MM.1S (cell line): ENCODE measurements at regions not wholly inside any gene's neighbourhood (a gene's known extent, or its start where the extent isn't known, plus 50 kb on each side); places are given as distances from the start of the nearest gene placed in this dataset.

ENCODE experiments used
- EZH2 ChIP-seq: fragments of 300-600 bp; sonication (generic); optimal IDR thresholded peaks from 2 replicates; pipeline ENCODE3; 2017; ENCODE audit warnings: low read depth, mild to moderate bottlenecking, antibody characterized with exemption, low read length, mixed read lengths
- EZH2phosphoT487 ChIP-seq: fragments of 300-600 bp; sonication (generic); IDR thresholded peaks from 2 replicates; pipeline ENCODE4 v1.6.1; 2018; ENCODE audit warnings: antibody characterized with exemption, low read length
- TF ChIP-seq, protein P1 (sequence below): fragments of 300-600 bp; sonication (generic); IDR thresholded peaks from 2 replicates; pipeline ENCODE4 v1.5.1; 2016; ENCODE audit warnings: antibody characterized with exemption, low read length, mixed read lengths

DNA sequence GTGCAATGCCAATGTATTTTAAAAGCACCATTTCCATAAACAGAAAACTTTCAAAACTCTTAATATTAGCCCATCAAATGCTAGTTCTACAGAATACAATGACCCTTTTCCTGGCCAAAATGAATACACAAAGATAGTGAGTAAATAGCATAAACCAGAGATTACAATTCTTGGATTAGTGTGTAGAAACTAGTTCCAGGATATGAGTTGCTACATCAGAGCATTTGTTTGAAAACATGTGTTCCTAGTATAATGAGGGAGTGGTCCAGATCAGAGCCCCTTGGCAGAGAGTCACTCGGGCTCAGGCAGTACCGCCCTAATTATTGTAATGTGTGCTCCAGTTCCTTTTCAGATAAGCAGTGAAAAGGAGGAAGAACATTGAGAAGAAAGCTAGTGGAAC, 63.7 kb upstream of the COL21A1 start:
- TF ChIP-seq, protein P1, sequence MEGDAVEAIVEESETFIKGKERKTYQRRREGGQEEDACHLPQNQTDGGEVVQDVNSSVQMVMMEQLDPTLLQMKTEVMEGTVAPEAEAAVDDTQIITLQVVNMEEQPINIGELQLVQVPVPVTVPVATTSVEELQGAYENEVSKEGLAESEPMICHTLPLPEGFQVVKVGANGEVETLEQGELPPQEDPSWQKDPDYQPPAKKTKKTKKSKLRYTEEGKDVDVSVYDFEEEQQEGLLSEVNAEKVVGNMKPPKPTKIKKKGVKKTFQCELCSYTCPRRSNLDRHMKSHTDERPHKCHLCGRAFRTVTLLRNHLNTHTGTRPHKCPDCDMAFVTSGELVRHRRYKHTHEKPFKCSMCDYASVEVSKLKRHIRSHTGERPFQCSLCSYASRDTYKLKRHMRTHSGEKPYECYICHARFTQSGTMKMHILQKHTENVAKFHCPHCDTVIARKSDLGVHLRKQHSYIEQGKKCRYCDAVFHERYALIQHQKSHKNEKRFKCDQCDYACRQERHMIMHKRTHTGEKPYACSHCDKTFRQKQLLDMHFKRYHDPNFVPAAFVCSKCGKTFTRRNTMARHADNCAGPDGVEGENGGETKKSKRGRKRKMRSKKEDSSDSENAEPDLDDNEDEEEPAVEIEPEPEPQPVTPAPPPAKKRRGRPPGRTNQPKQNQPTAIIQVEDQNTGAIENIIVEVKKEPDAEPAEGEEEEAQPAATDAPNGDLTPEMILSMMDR = no peak
- TF ChIP-seq EZH2 (no peak), EZH2phosphoT487 (no peak)
